ENCODE measurements at regions not wholly inside any gene's neighbourhood (a gene's known extent, or its start where the extent isn't known, plus 50 kb on each side); places are given as distances from the start of the nearest gene placed in this dataset.
"Not testable (repeated sequence)": the region's sequence is repeated elsewhere in the genome, so short reads cannot be mapped to it uniquely, and the experiment has no call there.

DNA sequence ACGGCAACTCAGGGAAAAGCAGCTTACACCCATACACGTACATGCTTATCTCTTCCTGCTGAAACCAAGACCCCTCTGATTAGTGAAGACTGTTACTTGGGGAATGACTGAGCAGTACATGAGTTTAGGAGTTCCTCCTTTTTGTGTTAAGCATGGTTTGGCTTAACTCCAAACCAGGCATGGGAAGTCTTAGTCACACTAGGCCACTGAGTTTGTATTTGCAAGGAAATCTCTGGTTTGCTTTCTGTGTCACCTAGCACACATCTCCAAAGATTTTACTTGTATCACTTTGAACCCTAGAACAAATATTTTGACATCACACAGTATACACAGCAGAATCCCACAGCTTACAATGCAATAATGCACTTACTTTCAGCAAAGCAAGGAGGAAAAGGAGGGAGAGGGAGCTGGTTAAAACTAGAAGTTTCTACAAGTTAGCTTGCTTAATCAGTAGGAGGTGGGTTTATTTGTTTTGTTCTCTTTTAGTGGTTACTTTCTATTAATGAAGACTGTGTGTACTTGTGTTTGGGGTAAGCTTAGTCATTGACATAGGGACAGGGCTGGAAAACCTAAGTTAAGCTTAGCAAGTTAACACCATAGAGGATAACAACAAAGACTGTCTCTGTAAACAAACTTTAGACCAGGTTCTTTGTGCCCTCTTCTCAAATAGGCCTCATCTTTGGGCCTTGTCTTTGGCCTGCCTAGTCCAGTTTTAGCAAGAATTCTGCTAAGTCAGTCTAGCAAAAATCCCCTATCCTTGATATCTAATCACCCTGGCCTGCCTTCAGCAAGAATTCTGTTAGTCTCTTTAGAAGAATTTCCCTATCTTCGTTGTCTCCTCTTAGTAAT is 219.4 kb downstream of the MREG start:
- peak; percentile 48 for DNase-seq

DNA sequence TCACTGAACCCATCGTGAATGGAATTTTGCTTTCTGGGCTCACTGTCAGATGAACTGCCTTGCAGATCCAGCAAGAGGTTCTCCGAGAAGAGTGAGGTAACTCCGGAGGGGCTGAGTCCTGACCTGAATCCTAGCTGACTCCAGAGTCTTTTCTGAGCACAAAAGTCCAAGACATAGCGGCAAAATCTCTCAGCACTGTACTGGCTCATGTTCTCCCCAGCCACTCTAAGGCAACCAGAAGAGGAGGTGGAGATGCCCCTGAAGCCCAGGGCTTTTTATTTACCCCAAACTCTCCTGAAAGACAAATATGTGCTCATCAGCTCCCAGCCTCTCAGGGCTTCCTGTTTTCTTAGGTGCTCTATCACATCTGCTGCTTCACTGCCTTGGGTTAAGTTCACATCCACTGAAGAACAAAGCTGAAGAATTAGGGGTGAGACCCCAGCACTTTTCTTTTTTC is 221.8 kb downstream of the MREG start:
- no peak for DNase-seq

DNA sequence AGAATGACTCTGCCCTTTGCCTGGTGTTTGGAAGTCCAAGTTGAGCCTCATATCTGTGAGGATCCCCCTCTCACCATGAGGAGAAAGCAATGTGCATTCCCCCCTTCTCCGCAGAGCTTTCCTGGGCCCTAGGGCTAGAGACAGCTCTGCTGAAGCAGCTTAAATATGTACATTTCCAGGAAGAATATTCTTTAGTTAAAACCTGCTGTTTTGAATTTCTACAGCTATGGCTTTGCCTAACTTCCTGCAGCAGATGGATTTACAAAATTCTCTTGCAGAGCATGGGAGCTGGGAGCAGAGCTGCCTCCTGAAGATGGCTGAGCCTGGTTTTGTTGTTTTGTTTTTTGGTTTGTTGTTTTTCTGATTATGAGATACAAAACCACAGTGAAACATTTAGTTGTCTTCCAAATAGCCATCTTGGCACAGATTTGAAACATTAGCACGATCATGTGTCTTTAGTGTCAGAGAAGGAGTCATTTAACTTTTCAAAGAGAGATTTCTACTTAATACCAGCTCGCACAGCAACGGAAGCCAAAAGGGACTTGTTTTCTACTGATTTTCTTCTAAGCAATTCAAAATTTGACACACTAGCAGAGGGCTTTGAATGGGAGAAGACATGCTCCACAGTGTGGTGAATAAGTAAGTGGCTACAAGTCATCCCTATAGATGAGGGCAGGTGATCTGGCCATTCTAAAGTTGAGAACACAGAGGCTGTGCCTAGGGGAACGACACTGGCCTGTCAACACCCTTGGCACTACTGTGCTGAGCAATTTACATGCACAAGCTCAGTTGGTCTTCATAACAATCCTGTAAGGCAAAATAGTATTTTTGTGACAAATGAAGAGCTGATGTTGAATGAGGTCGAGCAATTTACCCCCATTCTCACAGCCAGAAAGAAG is 222.6 kb downstream of the MREG start:
- DNase-seq: peak; percentile 21

DNA sequence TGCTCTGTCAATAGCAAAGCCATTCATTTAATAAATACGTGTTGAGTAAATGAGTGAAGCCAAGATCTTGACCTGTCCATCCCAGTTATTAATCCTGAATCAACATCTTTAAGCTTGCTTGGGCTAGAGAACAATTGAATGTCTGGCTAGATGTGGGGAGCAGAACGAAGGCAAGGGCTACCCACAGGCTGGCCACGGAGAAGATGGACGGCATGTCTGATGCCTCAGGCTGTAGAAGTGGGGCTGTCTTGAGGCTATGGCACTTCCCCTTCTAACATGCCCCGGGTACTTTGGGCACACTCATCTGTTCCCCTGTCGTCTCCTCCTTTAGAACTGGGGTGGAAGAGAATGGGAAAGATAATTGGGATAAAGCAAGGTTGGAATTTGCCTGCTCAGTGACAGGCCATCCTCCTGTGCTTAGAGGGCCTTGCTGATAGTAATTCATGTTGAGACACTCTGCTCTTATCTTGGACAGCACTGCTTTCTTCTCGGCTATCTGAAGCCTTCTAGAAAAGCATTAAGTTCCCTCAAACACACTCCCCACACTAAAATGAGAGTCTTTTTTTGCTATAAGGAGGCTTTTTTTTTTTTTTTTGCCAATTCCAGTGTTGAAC is 225.7 kb downstream of the MREG start:
- no peak for DNase-seq

DNA sequence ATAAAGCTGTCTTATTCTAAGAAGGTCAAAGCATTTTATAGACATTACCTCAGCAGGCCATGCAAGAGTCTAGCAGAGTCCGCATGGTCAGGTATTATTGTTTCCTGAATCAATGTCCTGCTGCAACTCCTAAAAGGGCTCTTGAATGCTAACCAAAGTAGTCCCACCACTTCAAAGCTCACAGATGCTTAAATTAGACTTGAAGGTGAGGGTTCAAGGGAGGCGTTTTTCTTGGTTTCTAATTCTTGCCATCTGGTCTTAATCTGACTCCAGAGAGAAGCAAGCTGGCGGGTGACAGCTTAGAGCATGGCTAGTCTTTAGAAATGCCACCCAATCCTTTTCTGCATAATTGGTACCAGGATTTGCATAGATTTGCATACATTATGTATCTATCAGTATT is 226.3 kb downstream of the MREG start:
- DNase-seq: no peak

DNA sequence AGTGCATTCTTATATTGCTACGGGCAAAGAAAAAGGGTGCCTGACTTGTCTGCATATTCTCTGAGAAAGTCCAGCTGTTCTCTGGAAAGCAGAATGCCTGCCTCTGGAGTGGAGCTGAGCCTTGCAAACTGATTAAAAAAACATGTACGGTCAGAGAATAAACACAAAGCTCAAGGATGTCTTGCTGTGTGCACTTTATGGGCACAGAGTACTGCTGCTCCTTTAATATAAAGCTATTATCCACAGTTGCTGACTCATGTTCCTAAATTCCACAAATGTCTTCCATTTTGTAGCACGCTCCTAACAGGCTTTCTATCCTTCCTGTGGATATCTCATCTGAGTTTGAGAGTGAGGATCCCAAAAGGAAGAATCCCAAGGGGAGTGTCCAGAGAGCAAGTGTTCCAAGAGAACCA is 229.0 kb downstream of the MREG start:
- peak; percentile 52 for DNase-seq

DNA sequence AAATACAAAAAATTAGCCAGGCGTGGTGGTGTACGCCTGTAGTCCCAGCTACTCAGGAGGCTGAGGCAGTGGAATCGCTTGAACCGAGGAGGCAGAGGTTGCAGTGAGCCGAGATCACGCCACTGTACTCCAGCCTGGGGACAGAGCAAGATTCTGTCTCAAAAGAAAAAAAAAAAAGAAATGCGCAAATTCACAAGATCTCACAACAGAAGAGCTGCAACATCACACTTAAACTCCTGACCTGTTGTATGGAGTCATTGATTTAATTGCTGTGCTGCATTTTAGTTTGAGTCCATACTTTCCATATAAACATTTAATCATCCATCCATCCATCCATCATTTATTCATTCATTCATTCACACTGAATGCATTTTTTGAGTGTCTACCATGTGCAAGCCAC is 229.7 kb downstream of the MREG start:
- not testable (repeated sequence) for DNase-seq

DNA sequence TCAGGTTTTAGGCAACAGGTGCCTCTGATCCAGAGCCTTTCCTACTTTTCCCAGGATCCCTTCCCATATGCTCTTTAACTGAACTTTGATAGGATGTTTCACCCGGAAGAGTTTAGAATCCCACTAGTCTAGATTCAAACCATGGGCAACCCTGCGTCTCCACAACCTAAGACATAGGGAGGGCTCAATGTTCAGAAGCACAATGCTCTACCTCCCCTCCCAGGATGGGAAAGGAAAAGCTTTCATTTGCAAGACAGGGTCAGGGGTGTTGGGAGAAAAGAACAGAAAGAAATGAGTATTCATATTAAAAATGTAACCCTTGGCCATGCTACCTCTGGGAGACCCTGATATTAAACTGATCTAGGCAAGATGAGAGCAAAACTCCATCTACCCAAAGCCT is 230.4 kb downstream of the MREG start:
- DNase-seq: no peak

DNA sequence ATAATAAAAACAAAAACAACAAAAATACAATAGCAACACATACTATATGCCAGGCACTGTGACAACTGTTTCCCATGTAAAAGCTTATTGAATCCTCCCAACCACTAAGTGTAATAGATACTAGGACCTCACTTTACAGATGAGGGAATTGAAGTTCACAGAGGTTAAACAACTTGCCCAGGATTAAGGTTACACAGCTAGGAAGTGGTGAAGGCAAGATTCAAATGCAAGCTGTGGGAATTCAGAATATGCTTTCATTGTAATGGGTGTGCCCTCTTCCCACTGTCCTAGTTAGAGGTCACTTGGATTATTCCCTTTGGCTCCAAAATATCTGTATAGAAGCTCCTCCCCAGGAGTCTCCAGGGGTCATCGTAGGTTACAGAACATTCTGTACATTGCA is 231.1 kb downstream of the MREG start:
- DNase-seq: no peak

DNA sequence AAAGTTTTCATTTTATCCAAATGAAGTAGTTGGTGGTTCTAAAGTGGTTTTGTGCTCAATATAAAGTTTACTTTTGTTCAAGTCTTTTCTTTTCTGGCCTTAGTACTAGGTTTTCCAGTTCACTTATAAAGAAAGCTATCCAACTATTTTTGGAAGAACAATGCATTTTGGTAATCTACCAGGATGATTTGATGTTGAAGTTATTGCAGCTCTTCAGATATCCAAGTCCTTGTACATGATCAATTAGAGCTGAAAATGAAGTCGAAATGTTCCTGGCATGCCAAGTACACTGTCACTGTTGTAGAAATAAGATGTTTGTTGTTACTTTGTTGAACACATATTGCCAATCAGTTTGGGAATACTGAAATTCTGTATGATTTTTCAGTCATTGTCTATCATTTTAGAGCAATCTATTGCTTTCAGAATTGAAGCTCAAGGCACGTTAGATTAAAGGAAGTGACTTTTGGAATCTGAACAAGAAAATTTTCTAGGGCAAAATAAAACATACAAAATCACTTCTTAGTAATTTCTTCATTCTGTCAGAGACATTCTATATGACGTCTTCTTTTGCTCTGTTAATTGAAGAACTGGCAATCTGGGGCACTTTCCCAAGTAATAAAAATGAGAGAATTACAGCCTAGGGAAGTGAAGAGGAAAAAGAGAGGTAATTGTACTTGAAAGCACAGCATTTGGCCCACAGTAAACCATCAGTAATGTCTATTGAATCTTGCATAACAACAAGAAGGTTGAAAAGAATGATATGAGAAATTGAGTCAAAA is 232.3 kb downstream of the MREG start:
- DNase-seq: no peak

DNA sequence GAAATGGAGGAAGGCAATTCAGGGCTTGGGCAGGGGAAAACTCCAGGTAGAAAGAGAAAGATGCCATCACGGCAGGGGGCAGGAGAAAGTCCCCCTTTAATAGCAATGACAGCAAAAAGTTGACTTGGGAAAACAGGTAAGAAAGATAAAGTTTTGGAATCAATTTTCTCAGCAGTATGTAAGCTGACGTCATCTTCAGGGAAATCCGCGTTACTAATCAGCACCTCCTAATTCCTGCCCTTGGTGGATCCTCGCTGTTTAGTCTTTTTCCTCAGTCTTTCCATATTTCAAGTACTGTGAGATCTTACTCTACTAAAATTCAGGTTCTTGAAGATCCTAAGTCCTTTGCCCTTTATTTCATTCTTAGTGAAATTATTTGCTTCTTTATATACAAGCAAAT is 233.0 kb downstream of the MREG start:
- DNase-seq: no peak

DNA sequence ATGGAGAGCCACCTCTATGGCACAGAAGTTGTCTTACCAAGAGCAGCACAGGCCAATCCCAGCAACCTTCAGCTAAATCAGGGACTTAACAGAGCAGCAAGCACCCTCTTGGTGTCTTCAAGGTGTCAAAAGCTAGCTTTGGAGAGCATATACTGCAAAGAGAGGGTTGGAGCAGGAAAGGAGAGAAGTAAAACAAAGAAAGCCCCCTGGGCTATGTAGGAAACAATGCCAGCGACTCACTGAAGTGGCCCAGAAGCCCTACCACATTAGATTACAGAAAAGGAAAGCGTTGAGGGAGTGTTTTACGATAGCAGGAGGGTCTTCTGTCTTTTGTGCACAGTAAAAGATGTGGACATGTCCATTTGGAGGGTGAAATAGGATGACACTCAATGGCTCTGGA is 233.4 kb downstream of the MREG start:
- no peak for DNase-seq

DNA sequence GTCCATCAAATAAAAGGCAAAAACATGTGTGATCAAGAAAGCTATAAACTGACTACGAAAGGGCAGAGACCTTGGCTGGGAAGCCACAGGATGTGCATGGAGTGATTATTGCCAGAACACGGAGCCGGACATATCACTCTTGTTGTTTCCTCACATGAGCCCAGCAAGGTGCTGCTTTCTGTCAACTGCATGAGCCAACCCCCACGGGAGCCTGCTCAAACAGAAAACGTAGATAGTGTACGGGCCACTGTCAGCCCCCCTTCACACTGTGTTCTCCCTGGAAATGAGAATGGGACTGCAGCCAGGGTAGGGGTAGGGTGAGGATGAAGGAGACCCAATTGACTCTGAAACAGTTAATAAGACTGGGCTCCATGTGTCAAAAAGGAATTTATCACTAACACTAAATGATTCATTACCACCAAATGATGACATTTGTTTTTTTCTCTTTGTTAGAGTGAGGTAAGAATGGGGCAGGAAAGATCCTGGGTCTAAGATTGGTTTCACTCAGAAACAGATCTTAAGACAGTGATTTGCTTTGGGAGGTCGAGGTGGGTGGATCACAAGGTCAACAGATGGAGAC is 235.8 kb downstream of the MREG start:
- DNase-seq: no peak

DNA sequence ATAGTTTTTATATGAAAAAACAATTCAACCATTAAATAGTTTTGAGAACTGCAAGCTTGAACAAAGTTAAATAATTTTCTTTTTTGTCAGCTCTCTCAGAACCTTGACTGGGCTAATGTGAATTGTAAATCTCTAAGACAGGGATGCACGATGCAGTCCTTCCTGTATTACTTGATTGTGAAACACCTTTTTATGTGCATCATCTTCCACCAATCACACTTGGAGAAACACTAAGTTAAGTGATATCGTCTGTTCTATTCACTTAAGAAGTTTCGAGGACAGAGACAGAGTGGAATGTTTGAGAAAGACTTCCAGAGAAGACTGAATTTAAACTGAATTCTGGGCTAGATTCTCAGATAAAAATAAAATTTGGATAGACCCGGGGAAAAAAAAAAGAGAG is 238.2 kb downstream of the MREG start:
- DNase-seq: no peak

DNA sequence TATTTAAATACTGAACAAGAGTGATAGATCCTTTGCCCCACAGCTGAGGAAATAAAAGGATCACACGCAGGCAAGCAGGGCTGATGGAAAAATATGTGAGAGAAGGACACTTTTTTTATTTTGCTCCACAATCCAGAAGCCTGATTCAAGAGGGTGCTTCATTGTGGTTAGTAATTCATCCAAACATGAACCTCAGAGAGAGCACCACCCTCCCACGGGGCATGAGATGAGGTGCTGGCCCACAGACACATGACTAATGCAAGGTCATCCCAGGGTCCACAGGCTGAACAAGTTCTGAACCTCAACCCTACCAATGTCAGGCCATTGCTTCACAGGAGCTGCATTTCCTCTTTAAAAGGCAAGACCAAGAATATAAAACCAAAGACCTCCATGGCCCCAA is 239.6 kb downstream of the MREG start:
- DNase-seq: no peak

DNA sequence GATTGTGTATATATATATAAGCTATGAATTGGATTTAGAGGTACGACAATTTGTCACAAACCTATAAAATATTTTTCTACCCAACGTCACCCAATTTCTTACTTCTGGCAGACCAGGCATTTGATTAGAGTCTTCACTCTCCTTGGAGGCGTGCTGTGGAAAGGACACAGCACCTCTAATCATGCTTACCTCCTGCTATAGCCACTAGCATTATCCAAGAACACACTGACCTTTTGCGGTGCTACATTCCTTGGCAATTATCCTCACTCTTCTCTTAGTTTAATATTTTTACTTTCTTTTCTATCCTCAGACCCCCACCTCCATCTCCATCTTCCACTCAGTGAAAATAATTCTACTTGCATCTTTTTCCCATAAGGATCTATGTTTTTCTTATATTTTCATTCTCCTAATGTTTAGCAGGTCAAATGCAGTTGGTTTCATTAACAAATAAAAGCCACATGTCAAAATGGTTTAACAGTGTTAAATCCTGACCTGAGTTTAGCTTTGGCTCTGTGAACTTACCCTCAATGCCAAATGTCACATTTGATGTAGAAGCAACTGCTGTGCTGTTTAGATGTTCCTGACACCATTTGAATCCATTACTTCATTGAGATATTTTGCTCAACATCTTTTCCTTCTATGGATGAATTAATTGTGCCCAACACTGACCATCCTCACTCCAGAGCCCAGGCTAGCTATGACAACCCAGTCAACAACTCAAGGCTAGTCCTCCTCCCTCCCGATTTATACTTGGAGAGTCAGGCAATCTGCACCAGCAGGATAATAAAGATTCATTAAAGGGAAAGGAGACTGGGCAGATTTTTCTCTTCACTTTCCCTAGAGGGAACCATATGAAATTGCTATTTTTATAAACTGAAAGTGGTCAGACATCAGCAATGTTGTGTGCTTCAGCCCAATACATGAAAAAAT is 240.5 kb downstream of the MREG start:
- DNase-seq: no peak

DNA sequence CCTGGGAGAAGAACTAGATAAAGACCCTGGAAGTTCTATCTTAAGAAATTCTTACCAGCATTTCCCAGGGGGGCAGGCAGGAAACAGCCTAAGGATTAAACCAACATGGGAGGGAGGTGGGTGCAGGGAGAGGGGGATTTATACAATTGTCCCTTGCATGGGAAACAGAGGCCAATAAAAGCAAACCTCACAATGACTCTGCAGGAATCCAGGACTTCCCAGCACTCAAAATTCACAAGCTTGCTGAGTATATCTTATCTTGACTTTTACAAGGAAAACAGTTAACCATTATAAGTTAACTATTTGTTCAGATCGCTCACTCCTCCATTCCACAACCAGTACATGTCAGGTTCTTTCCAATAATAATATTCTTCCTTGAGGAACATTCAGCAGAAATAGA is 241.3 kb downstream of the MREG start:
- DNase-seq: no peak

DNA sequence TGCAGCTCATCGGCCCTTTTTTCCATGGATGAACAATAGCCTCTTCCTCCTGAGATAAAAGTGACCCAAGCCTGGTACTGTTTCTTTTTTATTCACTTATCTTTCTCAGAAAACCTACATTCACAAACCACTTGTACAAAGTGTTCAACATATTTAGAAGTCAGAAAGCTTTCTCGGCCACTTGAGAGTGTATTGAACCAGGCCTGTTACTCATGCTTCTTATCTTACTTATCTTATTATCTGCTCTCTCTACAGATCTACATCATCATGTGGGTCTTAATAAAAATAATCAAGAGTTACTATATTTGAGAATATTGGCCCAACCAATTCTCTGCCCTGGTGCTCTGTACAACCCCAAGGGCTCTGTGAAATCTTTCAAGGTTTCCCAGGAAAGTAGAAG is 242.1 kb downstream of the MREG start:
- no peak for DNase-seq

DNA sequence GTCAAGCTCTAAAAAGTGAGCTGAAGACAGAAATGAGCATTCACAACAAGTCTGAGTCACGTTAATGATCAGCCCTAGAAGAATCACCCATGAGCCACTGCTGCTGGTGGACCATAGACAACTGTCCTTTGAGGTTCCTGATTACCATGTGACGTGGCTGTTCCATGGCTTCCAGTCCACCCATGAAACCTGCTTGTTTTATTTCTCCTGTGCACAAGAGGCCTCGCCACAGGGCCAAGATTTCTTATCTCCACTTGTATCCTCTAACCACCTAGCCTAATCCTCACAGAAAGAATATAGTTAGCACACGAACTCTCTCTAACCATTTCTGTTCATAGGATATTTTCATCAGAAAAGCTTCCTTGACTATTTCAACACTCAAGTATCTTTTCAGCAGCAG is 242.7 kb downstream of the MREG start:
- no peak for DNase-seq

DNA sequence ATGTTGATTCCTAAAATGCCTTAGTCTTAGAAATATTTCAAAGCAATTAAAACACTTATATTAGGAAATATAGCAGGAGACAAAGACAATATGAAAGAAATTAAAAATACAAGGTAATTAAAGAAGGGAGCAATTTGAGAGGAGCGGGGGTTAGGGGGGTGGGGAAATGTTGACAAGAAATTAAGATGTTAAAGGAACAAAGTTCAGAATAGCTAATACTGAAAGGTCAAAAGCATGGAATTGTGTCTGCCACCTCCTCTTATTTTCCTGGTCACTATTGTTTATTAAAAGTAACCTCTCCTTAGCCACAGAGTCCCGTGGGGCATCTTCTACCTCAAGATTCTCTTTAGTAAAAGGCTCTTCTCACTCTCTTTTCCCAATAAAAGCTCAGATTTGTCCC is 244.1 kb downstream of the MREG start:
- no peak for DNase-seq

DNA sequence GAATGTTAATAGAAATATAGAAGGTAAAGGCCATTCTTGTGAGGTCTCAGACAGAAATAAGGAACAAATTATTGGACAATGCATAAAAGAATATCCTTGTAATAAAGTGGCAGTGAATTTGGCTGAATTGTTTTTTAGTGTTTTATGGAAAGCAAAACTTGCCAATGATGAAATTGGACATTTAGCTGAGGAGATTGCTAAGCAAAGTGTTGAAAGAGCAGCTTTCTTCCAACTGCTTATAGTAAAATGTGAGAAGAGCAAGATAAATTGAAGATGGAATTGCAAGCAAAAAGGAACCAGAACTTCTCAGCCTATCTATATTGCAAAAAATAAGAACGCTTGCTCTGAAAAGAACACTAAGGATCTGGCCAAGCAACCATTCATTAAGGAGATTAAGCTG is 245.7 kb downstream of the MREG start:
- DNase-seq: no peak
